ENCODE measurements at regions not wholly inside any gene's neighbourhood (a gene's known extent, or its start where the extent isn't known, plus 50 kb on each side); places are given as distances from the start of the nearest gene placed in this dataset.
A peak's percentile ranks its signal among the peaks of the same experiment; 100 is the strongest.
"Not testable (repeated sequence)": the region's sequence is repeated elsewhere in the genome, so short reads cannot be mapped to it uniquely, and the experiment has no call there.

DNA sequence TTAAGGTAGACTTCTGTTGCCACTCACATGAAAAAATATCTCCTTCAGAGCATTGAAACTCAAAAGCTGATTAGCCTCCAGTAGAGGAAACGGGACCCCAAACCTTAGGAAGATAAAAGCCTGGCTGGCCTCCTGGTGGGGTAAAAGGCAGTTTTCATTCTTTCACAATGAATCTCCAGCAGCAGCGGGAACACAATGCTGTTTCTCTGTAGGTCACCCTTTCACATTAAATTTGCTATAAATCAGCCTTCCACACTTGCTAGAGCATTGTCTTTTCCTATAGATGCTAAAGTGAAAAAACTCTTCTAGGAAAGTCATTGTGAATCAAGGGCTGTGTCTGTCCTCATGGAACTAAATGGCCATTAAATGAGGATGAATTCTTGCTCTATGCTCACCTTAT lies 207.3 kb upstream of the MAGEB2 start:
- DNase-seq (ENCODE audit: low spot score), result no peak

DNA sequence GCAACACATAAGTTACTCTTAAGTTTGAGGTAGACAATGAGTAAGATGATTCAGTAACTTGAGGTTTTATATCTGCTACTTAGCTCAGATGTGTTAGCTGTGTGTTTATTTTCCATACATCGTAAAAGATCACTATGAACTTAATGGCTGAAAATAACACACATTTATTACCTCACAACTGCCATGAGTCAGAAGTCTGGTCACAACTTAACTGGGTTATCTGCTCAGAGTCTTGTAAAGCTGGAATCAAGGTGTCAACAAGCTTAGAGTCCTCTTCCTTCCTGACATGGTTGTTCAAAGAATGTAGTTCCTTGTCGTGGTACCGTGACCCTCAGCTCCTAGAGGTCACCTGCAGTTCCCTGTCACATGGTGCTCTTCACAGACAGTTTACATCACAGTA lies 204.9 kb upstream of the MAGEB2 start:
- no peak for DNase-seq (ENCODE audit: low spot score)

DNA sequence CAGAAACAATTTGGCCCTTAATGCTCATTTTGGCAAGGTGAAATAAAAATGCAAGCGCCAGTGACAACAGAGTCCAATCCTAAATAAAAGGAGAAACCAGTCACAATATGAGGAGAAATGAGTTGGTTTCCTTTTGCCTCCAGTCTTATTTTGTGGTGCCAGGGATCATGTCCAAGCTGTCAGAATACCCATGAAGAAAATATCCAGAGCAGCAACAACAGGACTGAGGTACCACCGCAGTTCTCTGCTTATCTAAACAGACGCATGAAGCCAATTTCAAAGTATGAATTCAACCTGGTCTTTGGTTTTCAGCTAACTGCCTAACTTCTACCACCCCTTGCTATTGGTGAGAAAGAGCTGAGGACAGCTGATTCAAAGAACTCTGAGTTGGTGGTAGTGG lies 199.9 kb upstream of the MAGEB2 start:
- DNase-seq (ENCODE audit: low spot score), result no peak

DNA sequence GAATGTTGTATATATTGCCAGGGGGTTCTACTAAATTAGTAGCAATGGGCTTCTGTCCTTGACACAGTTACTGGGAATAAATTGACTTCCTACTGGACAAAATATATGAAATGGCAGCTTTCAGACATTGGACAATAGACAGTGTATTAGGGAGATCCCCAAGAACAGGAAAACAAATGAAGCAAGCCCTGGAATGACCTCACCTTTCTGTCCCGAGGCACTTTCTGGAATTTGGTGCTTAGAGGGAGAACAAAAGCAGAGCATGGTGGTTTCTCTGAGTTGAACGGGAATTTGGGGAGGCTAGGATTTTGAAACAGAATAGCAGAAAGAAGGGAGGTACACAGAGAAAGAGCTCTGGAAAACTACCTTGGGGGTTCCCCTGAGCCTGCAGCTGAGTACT lies 187.7 kb upstream of the MAGEB2 start:
- DNase-seq (ENCODE audit: low spot score), result no peak

DNA sequence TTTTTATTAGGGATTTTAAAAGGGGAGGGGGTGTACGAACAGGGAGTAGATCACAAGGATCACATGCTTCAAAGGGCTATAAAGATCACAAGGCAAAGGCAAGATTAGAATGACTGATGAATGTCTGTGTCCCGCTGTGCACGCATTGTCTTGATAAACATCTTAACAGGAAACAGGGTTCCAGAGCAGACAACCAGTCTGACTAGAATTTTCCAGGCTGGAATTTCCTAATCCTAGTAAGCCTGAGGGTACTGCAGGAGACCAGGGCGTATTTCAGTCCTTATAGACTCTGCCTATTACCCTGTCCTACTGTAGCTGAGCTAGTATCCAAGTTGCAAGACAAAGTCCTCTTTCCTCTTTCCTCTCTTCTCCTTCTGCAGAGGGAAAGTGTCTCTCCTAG lies 179.0 kb upstream of the MAGEB2 start:
- not testable (repeated sequence) for DNase-seq (ENCODE audit: low spot score)

DNA sequence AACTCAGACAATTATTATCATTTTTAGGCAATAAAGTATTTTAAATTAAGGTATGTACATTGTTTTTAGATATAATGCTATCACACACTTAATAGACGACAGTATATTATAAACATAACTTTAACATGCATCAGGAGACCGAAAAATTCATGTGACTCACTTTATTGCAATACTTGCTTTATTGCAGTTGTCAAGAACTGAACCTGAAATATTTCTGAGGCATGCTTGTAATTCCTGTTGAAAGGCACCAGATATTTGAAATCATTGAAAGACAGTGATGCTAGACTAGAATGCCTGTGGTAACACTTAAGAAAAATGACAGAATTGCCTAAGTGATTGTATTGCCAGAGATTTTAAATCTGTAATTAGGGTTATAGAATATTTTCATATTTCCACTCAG lies 175.6 kb upstream of the MAGEB2 start:
- no peak for DNase-seq (ENCODE audit: low spot score)

DNA sequence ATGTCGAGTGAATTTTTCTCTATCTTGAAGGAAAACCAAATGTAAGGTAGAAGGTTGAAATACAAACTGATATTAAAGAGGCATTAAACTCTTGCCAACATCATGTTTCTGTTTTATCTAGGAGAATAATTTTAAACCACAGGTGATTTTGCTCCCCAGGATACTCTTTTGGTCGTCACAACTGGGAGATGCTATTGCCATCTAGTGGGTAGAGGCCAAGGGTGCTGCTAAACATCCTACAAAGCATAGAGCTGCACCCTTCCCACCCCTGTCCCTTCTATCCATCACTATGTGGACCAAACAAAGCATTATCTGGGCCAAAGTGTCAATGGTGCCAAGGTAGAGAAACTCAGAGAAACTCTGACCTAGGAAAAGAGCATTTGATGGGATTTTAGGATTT lies 154.6 kb upstream of the MAGEB2 start:
- DNase-seq (ENCODE audit: low spot score), result no peak

DNA sequence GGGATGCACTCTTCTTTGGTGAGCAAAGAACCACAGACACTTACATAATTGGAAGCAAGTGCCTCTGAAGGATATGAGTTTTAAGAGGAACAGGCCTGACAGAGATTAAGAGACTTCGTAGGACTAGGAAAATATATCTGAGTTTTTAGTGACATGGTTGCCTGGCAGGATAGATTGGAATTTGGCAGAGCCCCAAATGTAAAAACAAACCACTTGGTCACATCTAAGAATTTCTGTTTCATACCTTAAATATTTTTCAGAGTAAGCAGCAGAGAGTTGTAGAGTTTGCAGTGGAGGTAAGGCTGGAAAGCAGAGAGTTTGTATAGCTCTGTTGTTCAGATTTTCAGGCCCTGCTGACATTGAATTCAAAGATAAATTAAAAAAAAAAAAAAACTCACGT lies 150.1 kb upstream of the MAGEB2 start:
- no peak for DNase-seq (ENCODE audit: low spot score)

DNA sequence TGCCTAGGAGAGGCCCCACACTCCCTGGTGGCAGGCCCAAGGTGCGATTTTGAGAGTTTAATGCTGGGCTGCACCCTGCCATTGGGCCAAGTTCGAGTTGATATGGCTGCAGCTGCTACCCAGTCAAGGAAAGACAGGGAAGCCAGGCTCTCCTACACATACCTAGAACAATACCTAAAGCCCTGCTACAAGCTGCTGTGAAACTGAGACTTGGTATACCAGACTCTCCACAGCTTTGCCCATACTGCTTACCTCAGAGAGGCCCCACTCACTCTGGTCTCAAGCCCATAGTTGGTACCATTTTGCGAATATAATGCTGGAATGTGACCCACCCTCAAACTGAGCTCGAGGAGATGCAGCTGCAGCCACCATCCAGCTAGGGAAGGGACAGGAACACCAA lies 147.7 kb upstream of the MAGEB2 start:
- no peak for DNase-seq (ENCODE audit: low spot score)

DNA sequence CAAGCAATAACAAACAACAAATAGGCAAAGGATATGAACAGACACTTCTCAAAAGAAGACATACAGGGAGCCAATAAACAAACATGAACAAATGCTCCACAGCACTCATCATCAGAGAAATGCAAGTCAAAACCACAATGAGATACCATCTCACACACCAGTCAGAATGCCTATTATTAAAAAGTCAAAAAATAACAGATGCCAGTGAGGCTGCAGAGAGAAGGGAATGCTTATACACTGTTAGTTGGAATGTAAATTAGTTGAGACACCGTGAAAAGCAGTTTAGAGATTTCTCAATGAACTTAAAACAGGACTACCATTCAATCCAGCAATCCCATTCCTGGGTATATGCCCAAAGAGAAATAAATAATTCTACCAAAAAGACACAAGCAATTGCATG lies 129.8 kb upstream of the MAGEB2 start:
- DNase-seq (ENCODE audit: low spot score), result no peak

DNA sequence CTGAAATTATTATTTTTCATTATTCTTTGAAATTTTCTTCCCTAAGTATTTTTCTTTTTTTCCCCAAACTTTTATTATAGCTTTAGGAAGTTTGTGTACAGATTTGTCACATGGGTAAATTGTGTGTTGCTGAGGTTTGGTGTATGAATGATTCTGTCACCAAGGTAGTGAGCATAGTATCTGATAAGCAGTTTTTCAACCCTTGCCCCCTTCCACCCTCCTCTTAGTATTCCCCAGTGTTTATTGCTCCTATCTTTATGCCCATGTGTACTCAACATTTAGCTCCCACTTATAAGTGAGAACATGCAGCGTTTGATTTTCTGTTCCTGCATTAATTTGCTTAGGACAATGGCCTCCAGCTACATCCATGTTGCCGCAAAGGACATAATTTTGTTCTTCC lies 103.9 kb upstream of the MAGEB2 start:
- DNase-seq (ENCODE audit: low spot score), result no peak

DNA sequence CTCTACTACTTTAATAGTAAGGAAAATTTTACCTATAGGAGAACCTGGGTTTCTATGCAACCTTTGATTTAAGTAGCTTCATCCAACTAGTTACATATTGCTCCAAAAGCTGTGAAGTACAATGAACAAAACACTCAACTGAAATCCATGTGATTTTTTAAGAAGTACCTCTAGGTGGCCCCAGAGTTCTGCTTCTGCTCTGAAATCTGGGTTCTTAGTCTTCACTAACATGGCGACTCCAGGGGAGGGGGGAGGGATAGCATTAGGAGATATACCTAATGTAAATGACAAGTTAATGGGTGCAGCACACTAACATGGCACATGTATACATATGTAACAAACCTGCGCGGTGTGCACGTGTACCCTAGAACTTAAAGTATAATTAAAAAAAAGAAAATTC lies 73.4 kb upstream of the MAGEB2 start:
- peak; percentile 59 for DNase-seq (ENCODE audit: low spot score)

DNA sequence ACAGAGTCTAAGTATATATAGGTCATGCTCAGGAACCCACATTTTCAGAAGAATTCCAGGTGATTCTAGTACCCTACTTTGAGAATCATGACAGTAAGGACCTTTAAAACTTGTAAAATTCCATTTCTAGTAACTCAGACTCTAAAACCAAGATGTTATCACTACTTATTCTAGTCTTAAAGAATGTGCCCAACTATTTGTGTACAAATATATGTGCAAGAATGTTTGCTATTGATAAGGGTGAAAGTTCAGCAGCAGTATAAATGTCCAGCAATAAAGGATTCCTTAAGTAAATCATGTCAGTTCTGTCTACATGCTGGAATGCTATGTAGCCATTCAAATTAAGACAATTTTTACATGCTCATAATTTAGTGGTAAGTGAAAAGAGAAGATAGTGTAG lies 71.1 kb upstream of the MAGEB2 start:
- no peak for DNase-seq (ENCODE audit: low spot score)

DNA sequence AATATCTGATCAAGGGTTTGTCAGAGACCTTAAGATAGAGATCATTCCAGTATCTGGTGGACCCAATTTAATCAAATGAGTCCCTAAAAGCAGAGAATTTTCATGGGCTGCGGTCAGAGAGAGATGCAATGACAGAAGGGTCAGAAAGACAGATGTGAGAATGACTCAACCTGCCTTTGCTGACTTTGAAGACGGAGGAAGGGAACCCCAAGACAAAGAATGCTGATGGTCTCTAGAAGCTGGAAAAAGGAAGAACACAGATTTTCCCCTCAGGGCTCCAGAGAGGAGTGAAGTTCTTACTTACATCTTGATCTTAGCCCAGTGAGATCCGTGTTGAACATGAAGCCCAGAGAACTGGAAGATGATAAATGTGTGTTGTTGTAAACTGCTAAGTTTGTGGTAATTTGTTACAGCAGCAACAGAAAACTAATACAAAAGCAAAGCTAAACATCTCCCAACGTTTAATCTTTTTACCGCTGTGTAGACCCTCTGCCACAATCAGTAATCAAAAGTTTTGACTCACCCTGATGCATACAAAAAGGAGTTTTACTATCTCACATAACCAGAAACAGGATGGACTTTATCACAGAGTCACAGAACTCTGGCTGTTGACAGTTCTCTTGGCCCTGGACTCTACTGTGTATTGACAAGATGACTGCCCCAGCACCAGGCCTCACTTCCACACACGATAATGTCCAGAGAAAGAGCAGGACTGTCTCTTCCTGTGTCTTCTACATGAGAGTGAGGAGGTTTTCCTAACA lies 70.2 kb upstream of the MAGEB2 start:
- DNase-seq (ENCODE audit: low spot score), result no peak

DNA sequence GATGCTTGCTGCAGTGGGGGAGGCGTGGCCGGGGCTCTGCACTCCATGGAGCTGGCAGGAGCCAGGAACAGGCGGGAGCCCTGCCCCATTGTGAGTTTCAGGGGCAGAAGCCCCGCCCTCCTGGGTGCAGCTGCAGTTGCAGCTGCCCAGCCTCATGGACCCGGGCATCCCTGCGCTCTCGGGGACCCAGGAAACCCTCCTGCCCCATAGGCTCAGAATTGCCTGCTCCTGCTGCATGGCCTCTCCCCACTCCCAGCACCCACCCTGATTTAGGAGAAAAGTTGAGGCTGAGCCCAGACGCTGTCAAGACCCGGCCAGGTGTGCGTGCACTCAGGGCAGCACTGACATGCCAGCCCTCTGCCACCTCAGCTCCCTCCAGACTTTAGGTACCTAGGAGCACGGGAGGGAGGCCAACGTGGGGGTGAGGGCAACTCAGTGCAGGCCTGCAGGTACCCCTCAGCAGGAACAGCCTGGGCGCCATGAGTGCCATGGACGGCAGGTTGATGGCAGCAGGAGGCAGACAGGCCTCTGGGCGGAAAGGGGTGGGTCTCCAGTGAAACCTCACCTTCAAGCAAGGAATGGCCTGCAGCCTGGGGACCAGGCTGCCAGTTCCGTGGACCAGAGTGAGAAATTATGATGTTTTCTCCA lies 67.2 kb upstream of the MAGEB2 start:
- no peak for DNase-seq (ENCODE audit: low spot score)

DNA sequence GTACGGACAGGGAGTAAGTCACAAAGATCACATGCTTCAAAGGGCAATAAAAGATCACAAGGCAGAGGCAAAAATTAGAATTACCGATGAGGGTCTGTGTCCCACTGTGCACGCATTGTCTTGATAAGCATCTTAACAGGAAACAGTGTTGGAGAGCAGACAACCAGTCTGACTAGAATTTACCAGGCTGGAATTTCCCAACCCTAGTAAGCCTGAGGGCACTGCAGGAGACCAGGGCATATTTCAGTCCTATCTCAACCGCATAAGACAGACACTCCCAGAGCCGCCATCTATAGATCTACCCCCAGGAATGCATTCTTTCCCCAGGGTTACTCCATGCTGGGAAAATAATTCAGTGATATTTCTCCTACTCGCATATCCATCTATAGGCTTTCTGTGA lies 66.2 kb upstream of the MAGEB2 start:
- DNase-seq (ENCODE audit: low spot score), result not testable (repeated sequence)

DNA sequence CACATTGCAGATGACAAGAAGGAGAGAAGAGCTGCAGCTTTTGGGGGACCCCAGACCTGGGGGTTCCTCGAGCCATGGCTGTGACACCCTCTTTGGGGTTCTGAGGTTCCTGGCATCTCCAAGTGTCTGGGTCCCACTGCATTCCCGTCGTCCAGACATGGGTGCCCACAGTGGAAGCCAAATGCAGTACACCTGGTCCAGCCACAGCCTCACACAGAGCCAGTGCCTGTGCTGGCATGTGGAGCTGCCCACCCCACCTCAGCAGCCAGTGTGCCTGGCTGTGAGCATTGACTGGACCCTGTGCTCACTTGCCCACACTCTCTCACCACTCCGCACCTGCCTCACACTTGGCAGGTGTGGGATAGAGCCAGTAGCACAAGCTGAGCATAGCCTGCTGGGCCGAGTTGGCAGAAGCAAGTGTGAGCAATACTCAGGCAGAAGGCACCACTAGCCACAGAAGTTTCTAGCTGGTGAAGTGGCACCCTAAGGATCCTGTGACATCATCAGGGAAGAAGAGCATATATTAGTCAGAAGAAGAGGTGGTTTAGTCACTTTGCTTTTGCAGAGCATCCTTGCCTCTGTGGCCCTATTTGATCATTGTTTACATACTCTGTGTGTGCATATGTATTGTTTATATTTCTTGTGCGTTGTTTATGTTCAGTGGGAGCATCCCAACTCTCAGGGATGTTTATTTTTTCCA lies 65.0 kb upstream of the MAGEB2 start:
- no peak for DNase-seq (ENCODE audit: low spot score)

DNA sequence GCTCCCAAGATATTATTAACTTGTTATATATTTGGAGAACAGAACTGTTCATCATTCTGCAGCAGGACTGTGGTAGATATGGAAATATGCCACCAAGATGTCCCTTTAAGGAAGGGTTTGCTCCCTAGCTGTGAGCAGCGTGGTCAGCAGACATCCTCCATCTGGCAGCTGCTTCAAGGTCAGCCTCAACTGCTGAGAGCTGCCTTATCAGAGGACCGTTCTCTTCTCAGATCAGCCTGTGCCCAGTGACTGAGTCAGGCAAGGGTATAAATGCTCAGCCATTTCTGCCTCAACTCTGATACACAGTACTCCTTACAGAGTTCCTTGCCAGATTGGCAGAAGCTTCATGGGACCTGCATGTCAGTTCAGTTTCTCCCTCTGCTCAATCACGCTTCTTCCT lies 63.4 kb upstream of the MAGEB2 start:
- no peak for DNase-seq (ENCODE audit: low spot score)

DNA sequence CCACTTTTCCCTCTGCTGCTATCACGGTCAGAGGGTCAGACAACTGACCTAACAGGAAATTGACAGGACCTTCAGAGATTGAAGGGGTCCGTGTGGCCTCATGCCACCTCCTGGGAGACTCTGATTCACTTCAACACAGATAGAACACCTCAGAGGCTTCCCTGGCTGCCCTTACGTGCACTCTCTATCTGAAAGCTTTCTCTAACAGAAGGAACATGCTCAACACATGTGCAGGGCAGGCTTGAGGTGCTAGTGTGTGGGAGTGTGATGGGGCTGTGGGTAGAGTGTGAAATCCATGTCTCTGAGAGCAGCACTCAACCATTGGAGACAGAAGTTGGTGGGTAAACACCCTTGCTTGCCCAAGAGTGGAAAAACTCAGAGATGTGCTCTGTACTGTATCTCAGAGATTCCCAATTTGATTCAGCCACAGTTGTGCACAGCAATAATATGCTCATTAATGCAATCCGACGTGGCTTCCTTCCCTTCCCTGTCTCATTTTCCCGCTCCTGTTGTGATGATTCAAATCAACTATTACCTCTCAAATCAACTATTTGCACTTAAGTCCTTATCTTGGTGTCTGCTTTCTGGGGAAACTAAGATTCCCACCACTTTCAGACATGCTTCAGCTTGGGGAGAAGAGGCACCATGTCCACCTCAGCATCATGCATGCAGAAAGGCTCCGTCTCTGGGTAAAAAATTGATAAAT lies 62.0 kb upstream of the MAGEB2 start:
- DNase-seq (ENCODE audit: low spot score), result no peak

DNA sequence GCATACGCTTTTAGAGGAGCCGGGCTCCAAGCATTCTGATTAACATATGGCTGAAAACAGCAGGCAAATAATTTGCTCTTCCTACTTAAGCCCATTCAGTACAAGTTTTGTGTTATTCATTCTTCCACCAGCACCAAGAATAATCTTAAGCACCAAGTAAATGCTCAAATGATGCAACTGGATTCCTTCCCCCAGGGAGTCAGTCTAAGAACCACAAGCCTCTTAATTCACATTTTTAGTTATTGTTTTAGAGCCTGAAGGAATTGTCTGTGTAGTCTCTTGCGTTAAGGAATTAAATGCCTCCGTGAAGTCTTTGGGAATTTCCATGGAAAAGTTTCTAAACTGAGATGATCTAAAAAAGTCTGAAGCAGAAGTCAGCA lies 61.5 kb upstream of the MAGEB2 start:
- no peak for DNase-seq (ENCODE audit: low spot score)

DNA sequence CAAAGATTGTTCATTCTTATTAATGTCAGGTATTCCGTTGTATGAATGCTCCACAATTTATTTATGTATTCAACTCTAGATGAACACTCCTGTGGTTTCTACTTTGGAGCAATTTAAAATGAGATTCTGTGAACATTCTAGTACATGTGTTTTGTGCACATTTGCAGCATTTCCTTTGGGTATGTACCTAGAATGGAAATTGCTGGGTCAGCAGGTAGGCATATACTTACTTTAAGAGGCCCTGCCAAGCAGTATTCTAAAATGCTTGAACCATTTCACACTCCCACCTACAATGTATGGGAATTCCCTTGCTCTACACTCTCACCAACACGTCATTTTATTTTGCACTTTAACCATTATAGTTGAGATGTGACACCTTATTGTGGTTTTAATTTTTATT lies 59.4 kb upstream of the MAGEB2 start:
- no peak for DNase-seq (ENCODE audit: low spot score)

DNA sequence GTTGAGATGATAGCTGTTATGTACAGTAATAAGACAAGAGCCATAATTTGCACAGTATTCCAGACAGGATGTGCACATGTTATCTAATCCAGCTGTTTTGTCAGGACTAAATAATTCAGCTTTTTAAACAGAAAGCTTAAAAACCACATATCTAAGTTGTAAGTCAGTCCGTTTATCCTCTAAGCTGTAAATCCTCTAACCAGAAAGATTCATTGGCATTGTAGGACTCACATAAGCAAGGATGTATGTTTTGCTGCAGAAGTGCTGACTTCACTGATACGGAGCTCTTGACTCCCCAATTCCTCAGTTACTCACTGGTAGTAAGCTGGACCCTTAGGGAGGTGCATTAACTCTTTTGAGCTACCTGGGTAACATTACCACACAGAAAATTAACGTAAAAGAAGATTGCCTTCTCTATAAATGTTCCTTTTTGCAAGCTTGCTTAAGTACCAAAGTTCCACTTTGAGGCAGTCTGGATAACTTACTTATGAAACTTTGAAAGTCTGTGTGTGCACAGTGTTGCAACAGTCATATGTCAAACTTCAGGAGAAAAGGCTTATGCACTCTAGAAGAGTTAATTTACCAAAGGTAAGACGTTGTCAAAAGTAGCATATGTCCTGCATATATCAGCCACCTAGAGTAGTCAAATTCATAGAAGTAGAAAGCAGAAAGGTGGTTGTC lies 58.3 kb upstream of the MAGEB2 start:
- no peak for DNase-seq (ENCODE audit: low spot score)
